22Rv1 (cell line): ENCODE measurements at regions not wholly inside any gene's neighbourhood (a gene's known extent, or its start where the extent isn't known, plus 50 kb on each side); places are given as distances from the start of the nearest gene placed in this dataset.

Experiments used
- H3K27ac ChIP-seq: fragments of 450-650 bp; 2 replicates; pipeline ENCODE4 v1.5.1; 2017
- ZFX ChIP-seq: fragments of 450-650 bp; IDR thresholded peaks from 2 replicates; pipeline ENCODE4 v1.6.1; 2017; ENCODE audit warnings: antibody characterized with exemption, borderline replicate concordance
- TF ChIP-seq, protein P1 (sequence below): fragments of 450-650 bp; IDR thresholded peaks from 2 replicates; pipeline ENCODE4 v1.5.1; 2017; ENCODE audit warnings: mild to moderate bottlenecking

DNA sequence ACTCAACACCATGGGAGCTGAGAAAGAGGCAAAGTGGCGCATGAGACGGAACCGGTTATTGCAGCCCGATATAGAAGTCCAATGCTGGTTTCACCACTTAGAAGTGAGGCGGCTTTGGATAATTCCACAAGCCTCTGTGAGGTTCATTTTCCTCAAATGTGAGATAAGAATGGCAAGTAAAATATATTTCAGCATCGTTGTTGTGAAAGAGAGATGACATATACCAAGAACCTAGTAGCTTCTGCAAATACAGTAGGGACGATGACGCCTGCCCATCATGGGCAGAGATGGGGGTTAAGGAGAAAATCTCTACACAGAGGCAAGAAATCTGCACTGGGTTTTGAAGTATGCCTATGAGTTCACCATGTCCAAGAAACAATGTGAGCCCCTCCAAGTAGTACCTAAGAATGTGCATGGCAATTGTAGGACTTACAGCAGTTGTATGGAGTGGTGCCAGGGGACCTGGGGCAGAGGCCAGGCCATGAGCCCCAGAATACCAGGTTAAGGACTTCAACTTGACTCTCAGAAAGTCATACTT lies 352.0 kb downstream of the RNF144A start:
- TF ChIP-seq, protein P1, sequence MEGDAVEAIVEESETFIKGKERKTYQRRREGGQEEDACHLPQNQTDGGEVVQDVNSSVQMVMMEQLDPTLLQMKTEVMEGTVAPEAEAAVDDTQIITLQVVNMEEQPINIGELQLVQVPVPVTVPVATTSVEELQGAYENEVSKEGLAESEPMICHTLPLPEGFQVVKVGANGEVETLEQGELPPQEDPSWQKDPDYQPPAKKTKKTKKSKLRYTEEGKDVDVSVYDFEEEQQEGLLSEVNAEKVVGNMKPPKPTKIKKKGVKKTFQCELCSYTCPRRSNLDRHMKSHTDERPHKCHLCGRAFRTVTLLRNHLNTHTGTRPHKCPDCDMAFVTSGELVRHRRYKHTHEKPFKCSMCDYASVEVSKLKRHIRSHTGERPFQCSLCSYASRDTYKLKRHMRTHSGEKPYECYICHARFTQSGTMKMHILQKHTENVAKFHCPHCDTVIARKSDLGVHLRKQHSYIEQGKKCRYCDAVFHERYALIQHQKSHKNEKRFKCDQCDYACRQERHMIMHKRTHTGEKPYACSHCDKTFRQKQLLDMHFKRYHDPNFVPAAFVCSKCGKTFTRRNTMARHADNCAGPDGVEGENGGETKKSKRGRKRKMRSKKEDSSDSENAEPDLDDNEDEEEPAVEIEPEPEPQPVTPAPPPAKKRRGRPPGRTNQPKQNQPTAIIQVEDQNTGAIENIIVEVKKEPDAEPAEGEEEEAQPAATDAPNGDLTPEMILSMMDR, result no peak
- H3K27ac ChIP-seq, result no peak overlapping the region

DNA sequence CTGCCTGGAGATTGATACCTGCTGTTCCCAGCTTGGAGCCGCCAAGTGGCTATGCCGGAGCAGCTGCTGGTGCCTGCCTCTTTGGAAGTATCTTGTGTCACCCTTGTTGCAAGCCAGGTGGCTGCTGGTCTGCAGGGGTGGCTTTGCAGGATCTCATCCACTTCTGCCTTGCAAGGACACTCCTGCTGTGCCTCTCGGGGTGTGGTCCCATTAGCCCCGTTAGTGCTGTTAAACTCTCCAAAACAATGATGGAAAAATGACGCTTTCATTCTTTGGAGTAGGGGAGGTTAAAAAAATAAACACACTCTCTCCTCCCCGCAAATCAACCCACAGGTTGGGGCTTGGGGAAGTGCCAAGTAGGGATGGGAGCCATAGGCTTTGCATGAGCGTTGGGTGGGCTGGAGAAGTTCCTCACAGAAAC lies 352.8 kb downstream of the RNF144A start:
- TF ChIP-seq ZFX, result no peak
- TF ChIP-seq, protein P1, result no peak
- H3K27ac ChIP-seq, result no peak overlapping the region

DNA sequence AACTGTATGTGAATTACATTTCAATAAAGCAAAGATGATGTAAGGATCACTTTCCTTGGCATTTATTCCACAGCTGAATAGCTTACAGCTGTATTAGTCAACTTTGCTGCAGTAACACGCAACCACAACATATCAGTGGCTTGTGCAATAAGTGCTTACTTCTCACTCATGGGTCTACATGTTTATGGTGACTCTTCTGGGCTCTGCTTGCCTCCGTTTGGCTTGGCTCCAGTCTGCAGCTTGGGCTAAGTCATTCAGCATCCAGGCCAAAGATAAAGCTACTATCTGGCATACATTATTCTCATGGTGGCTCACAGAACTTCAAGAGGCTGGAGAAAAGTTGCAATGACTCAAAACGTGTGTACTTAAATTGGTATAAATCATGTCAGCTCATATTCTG lies 355.0 kb downstream of the RNF144A start:
- no peak overlapping the region for H3K27ac ChIP-seq
- no peak for TF ChIP-seq ZFX
- TF ChIP-seq, protein P1, result no peak

DNA sequence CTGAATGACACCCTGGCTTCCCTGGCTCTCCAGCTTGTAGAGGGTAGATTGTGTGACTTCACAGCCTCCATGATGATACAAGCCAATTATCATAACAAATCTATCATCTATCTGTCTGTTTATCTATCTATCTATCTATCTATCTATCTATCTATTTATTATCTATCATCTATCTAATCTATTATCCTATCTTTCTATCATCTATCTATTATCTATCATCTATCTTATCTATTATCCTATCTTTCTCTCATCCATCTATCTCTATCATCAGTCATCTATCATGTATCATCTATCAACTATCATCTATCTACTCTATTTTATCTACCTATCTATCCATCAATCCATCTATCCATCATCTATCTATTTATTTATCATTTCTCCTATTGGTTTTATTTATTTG lies 361.8 kb downstream of the RNF144A start:
- H3K27ac ChIP-seq, result no peak overlapping the region
- no peak for TF ChIP-seq ZFX
- TF ChIP-seq, protein P1, result no peak

DNA sequence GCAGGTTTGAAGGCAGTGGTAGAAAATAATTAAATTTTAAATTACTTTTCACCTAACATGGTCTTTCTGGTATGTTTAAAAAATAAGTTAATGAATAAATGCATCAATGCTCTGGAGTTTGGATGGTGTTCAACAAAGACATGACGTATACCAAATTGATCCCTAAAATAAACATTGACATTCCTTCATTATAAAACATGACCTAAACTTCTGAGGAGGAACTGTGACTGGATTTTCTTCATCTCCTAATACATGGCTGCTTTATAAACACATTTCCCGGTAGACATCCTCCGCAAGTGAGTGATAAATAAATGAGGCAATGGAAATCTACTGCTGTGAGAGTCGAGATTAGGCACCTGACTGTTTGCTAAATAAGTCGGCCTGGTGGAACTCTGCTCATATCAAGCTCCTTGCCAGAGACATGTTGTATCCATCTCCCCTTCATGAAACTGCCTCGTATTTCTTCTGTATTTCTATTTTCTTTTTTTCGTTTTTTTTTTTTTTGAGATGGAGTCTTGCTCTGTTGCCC lies 362.3 kb downstream of the RNF144A start:
- TF ChIP-seq, protein P1, result no peak
- no peak for TF ChIP-seq ZFX
- no peak overlapping the region for H3K27ac ChIP-seq

DNA sequence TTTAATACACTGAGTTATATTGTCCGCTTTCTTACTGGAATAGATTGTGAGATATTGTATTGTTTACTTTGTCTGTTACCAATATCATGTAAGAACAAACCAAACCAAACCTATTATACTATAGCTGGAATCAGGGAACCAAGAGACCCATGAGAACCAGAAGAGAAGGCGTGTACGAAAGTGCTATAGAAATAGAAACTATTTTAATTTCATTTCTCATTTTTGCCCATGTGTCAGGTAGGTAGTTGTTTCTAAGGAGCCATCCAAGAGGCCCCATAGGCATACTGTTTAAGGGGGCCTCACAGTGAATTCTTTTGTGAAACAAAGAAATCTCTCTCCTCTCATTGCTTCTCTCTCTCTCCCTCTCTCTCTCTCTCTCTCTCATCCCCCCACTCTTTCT lies 363.6 kb downstream of the RNF144A start:
- no peak overlapping the region for H3K27ac ChIP-seq
- no peak for TF ChIP-seq ZFX
- TF ChIP-seq, protein P1, result no peak

DNA sequence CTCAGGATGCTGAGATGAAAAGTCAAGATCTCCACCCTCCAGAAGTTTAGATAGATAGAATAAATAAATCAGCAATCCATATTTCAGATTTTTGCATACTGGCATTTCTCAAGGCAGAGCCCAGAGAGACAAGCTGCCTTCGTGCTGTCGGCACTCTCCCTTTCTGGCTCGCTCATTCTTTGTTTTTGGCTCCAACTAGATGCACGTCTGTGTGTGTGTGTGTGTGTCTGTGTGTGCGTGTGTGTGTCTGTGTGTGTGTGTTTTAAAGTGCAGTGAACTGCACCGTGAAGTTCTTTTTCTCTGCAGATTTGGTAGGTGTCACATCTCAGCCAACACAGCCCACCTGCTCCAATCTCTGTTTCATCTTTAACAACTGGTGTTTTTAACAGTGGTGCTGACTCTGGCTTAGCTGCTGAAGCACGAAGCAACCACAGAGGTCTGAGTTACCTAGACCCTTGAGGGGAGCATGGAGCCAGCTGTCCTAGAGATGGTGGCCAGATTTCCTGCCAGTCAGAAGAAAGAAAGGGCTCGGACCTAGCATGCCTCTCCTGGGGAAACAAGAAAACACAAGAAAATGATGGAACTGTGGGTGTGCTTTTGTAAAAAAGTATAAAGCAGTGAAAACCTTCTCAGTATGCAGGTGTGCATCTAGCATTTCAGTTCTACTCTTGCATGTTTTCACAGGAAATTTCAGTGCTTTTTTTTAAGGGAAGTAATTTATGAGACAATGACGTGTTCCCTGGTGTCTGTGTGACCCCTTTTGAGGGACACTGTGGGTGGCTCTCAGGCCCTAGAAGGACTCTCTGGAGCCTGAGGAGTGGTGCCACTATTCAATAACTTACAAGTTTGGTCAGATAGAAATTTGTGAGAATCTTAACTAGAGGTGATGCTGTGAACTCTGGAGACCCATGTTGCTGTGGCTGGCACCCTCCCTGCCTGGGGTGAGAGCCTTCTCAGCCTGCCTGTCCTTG lies 364.3 kb downstream of the RNF144A start:
- H3K27ac ChIP-seq, result no peak overlapping the region
- no peak for TF ChIP-seq ZFX
- TF ChIP-seq, protein P1, result no peak
